ENCODE measurements at regions not wholly inside any gene's neighbourhood (a gene's known extent, or its start where the extent isn't known, plus 50 kb on each side); places are given as distances from the start of the nearest gene placed in this dataset.

DNA sequence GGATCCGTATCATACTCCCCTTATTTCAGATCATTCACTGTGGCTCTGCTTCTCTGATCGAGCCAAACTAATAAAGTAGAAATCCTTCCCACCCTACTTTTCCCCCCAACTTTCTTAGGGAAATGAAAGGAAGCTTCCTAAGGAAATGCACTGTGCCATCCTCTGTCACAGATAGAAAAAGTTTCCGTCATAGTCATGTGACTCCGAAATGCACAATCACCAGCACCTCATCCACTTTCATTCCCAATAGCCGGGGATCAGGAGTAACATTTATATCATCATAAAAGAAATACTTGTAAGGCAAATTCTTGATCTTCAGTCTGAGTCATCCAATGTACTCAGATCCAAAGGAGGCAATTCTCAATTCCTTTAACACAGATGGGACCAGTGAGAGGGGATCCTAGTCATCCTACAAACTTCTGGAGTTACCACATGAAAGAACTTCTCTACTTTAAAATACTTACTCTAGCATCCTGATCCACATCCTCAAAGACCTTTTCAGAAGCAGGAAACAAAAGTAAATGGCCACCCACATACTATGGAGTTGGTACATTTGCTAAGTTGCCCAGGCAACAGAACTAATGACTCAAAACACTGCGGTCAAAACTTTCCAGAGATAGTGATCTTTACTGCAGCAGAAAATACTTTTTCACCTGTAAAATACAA, 97.8 kb upstream of the ZC3H11B start:
- TF ChIP-seq, protein P1, sequence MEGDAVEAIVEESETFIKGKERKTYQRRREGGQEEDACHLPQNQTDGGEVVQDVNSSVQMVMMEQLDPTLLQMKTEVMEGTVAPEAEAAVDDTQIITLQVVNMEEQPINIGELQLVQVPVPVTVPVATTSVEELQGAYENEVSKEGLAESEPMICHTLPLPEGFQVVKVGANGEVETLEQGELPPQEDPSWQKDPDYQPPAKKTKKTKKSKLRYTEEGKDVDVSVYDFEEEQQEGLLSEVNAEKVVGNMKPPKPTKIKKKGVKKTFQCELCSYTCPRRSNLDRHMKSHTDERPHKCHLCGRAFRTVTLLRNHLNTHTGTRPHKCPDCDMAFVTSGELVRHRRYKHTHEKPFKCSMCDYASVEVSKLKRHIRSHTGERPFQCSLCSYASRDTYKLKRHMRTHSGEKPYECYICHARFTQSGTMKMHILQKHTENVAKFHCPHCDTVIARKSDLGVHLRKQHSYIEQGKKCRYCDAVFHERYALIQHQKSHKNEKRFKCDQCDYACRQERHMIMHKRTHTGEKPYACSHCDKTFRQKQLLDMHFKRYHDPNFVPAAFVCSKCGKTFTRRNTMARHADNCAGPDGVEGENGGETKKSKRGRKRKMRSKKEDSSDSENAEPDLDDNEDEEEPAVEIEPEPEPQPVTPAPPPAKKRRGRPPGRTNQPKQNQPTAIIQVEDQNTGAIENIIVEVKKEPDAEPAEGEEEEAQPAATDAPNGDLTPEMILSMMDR (IDR thresholded peaks at IDR 0.05; ENCODE audit: low read length) = no peak
- no peak for TF ChIP-seq EZH2 (optimal IDR thresholded peaks at IDR 0.05; ENCODE audit: low read depth, low read length)

All from MM.1S (cell line).